ENCODE measurements at regions not wholly inside any gene's neighbourhood (a gene's known extent, or its start where the extent isn't known, plus 50 kb on each side); places are given as distances from the start of the nearest gene placed in this dataset.

- H3K27ac ChIP-seq: no peak overlapping the region
- H3K4me3 ChIP-seq: no peak overlapping the region
- H3K9me3 ChIP-seq: peaks cover 0 to 3% (median 0%) of the 10 kb centered on the region in 3 donors
- no peaks in the 10 kb centered on the region for H3K36me3 ChIP-seq
- no peaks in the 10 kb centered on the region for H3K4me1 ChIP-seq
- no peak for ATAC-seq
- H3K27me3 ChIP-seq: no peaks in the 10 kb centered on the region
- no peak for DNase-seq
- intact Hi-C loops (cut with DNase I; ENCODE audit: low total_unique reads) (no loop called here), in situ Hi-C loops (cut with MboI; ENCODE audit: low sequenced_read_pairs in 4 of 4) (no loop called here)
- no peak for TF ChIP-seq POLR2A (IDR thresholded peaks at IDR 0.05)
- no peak for TF ChIP-seq CTCF (IDR thresholded peaks at IDR 0.05 in 4 of 5, conservative IDR thresholded peaks at IDR 0.05 in 1 of 5)
These were observed 914.1 kb upstream of the GJE1 start for GRCh38 chr6:141218583-141218982.

GRCh38 chr6:141216726-141217125, 916.0 kb upstream of the GJE1 start:
- no peaks in the 10 kb centered on the region for H3K27me3 ChIP-seq
- H3K4me1 ChIP-seq: no peaks in the 10 kb centered on the region
- ATAC-seq (no peak), DNase-seq (no peak)
- no peak overlapping the region for H3K27ac ChIP-seq
- no peaks in the 10 kb centered on the region for H3K36me3 ChIP-seq
- intact Hi-C loops (cut with DNase I; ENCODE audit: low total_unique reads) (no loop called here), in situ Hi-C loops (cut with MboI; ENCODE audit: low sequenced_read_pairs in 4 of 4) (no loop called here)
- TF ChIP-seq POLR2A (IDR thresholded peaks at IDR 0.05) (no peak), CTCF (IDR thresholded peaks at IDR 0.05 in 4 of 5, conservative IDR thresholded peaks at IDR 0.05 in 1 of 5) (no peak)
- H3K9me3 ChIP-seq: peaks cover 0 to 3% (median 0%) of the 10 kb centered on the region in 3 donors
- H3K4me3 ChIP-seq: no peak overlapping the region

- no peak overlapping the region for H3K4me3 ChIP-seq
- in situ Hi-C loops (cut with MboI; ENCODE audit: low sequenced_read_pairs in 4 of 4): no loop called here
These were observed 920.4 kb upstream of the GJE1 start for GRCh38 chr6:141212296-141212695.

GRCh38 chr6:141211845-141212244, 920.9 kb upstream of the GJE1 start:
- H3K27ac ChIP-seq: no peak overlapping the region
- intact Hi-C loops (cut with DNase I; ENCODE audit: low total_unique reads) (no loop called here), in situ Hi-C loops (cut with MboI; ENCODE audit: low sequenced_read_pairs in 4 of 4) (no loop called here)
- ATAC-seq (no peak), DNase-seq (no peak)
- no peak overlapping the region for H3K4me3 ChIP-seq
- TF ChIP-seq POLR2A (IDR thresholded peaks at IDR 0.05): no peak
- no peak for TF ChIP-seq CTCF (IDR thresholded peaks at IDR 0.05 in 4 of 5, conservative IDR thresholded peaks at IDR 0.05 in 1 of 5)
- H3K9me3 ChIP-seq: no peaks in the 10 kb centered on the region
- no peaks in the 10 kb centered on the region for H3K27me3 ChIP-seq
- no peaks in the 10 kb centered on the region for H3K36me3 ChIP-seq
- no peaks in the 10 kb centered on the region for H3K4me1 ChIP-seq

More at GRCh38 chr6:141212296-141212695, 920.4 kb upstream of the GJE1 start:
- Histone ChIP-seq H3K27ac (no peak overlapping the region), H3K9me3 (no peaks in the 10 kb centered on the region), H3K27me3 (no peaks in the 10 kb centered on the region), H3K4me1 (no peaks in the 10 kb centered on the region), H3K36me3 (no peaks in the 10 kb centered on the region)
- TF ChIP-seq CTCF (IDR thresholded peaks at IDR 0.05 in 4 of 5, conservative IDR thresholded peaks at IDR 0.05 in 1 of 5) (no peak), POLR2A (IDR thresholded peaks at IDR 0.05) (no peak)
- ATAC-seq (no peak), DNase-seq (no peak)
- intact Hi-C loops (cut with DNase I; ENCODE audit: low total_unique reads): no loop called here

GRCh38 chr6:141210901-141211300, 921.8 kb upstream of the GJE1 start:
- Histone ChIP-seq H3K27me3 (no peaks in the 10 kb centered on the region), H3K4me1 (no peaks in the 10 kb centered on the region), H3K36me3 (no peaks in the 10 kb centered on the region), H3K4me3 (no peak overlapping the region), H3K9me3 (no peaks in the 10 kb centered on the region), H3K27ac (no peak overlapping the region)
- ATAC-seq: no peak
- in situ Hi-C loops (cut with MboI; ENCODE audit: low sequenced_read_pairs in 4 of 4): no loop called here
- intact Hi-C loops (cut with DNase I; ENCODE audit: low total_unique reads): no loop called here
- DNase-seq: no peak
- TF ChIP-seq POLR2A (IDR thresholded peaks at IDR 0.05): no peak
- no peak for TF ChIP-seq CTCF (IDR thresholded peaks at IDR 0.05 in 4 of 5, conservative IDR thresholded peaks at IDR 0.05 in 1 of 5)
